Lower leg skin (tissue), 3 donors: ENCODE measurements at regions not wholly inside any gene's neighbourhood (a gene's known extent, or its start where the extent isn't known, plus 50 kb on each side); places are given as distances from the start of the nearest gene placed in this dataset.

Experiments
- POLR2A ChIP-seq, 2 donors: fragments of 450-650 bp; IDR thresholded peaks; one replicate each; pipeline ENCODE4 v1.6.1; 2016 to 2017; ENCODE audit warnings: antibody characterized with exemption in 2 of 2, mild to moderate bottlenecking in 1 of 2, moderate library complexity in 1 of 2
- TF ChIP-seq, protein P1 (sequence below), 3 donors: fragments of 450-650 bp; IDR thresholded peaks; one replicate each; pipeline ENCODE4 v1.5.1; 2016; ENCODE audit warnings: antibody characterized with exemption in 3 of 3, mild to moderate bottlenecking in 3 of 3, moderate library complexity in 2 of 3

GRCh38 chr2:221270806-221271205 lies 301.3 kb downstream of the EPHA4 start:
- TF ChIP-seq, protein P1, sequence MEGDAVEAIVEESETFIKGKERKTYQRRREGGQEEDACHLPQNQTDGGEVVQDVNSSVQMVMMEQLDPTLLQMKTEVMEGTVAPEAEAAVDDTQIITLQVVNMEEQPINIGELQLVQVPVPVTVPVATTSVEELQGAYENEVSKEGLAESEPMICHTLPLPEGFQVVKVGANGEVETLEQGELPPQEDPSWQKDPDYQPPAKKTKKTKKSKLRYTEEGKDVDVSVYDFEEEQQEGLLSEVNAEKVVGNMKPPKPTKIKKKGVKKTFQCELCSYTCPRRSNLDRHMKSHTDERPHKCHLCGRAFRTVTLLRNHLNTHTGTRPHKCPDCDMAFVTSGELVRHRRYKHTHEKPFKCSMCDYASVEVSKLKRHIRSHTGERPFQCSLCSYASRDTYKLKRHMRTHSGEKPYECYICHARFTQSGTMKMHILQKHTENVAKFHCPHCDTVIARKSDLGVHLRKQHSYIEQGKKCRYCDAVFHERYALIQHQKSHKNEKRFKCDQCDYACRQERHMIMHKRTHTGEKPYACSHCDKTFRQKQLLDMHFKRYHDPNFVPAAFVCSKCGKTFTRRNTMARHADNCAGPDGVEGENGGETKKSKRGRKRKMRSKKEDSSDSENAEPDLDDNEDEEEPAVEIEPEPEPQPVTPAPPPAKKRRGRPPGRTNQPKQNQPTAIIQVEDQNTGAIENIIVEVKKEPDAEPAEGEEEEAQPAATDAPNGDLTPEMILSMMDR (IDR thresholded peaks at IDR 0.05), result no peak
- no peak for TF ChIP-seq POLR2A (IDR thresholded peaks at IDR 0.05)
